ENCODE measurements at regions not wholly inside any gene's neighbourhood (a gene's known extent, or its start where the extent isn't known, plus 50 kb on each side); places are given as distances from the start of the nearest gene placed in this dataset.

DNA sequence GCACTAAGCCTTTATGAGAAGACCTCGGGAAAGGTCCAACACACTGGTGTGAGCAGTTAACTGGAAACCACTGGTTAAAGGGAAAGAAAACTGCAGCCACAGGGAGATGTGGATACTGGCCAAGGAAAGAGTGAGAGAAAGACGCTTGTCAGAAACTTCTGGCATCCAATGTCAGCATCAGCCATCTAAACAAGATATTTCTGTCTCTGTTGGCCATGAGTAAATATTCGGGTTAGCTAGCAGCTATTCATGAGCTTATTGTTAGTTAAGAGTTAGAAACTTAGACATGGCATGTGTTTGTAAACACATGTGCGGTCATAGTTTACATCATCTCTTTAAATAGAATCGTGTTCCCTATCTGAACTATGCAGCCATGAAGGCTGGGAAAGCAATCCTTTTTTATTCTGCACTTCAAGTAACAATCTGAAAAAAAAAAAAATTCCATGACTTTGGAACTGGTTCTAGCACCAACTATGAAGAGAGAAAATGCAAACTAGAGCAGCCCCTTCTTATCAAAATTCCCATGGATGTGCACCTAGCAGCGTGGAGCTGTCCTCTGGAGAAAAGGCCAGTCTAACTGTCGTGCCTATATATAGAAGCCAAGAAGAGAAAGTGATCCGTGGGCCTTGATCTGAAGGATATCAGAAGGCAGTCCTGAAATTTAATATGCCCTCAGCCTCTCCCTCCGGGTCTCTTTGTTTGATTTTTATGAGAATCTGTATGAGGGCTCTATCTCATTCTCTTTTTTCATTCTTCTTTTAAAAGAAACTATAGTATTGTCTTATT lies 84.0 kb upstream of the RFX8 start:
- H3K36me3 Mint-ChIP-seq, result peaks cover 3% of the 10 kb centered on the region
- H3K4me1 Mint-ChIP-seq, result peaks cover 7% of the 10 kb centered on the region
- ATAC-seq (ENCODE audit: low read depth) (no peak), DNase-seq (ENCODE audit: low spot score in 2 of 2) (no peak)
- peaks cover 2% of the 10 kb centered on the region for H3K27me3 Mint-ChIP-seq
- H3K9me3 Mint-ChIP-seq, result peaks cover 4% of the 10 kb centered on the region
- H3K4me3 Mint-ChIP-seq, result no peak overlapping the region
- no peak overlapping the region for H3K27ac Mint-ChIP-seq

GRCh38 chr2:101556033-101556459 lies 81.1 kb upstream of the RFX8 start:
- H3K27me3 Mint-ChIP-seq, result peaks cover 2% of the 10 kb centered on the region
- H3K27ac Mint-ChIP-seq, result no peak overlapping the region
- H3K4me3 Mint-ChIP-seq, result no peak overlapping the region
- peaks cover 5% of the 10 kb centered on the region for H3K4me1 Mint-ChIP-seq
- peaks cover 3% of the 10 kb centered on the region for H3K9me3 Mint-ChIP-seq
- ATAC-seq (ENCODE audit: low read depth) (no peak), DNase-seq (ENCODE audit: low spot score in 2 of 2) (no peak)
- H3K36me3 Mint-ChIP-seq, result peaks cover 3% of the 10 kb centered on the region

DNA sequence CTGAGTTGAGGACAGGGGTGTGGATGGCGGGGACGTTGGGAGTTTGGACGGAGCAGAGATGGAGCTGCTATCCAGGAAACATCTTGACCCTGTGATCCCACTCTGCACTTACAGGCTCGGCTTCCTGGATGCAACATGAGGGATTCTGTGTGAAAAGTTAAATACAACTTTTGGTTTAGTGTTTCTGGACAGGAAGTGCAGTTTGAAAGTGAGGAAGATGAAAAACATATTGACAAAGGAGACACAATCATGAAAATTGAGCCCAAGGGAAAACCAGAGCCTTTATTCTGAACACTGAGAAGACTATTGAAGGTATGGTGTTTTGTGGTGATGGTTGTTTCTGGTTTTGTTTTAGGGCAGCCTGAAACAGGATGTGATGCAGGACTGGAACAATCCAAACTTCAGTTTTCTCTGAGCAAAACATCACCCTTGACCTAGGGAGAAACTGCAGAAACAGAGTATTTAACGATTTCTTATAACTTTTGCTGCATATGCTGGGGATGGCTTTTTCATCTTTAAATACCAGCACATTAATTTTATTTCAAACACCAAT lies 76.5 kb upstream of the RFX8 start:
- H3K27ac Mint-ChIP-seq, result no peak overlapping the region
- no peaks in the 10 kb centered on the region for H3K36me3 Mint-ChIP-seq
- no peaks in the 10 kb centered on the region for H3K4me1 Mint-ChIP-seq
- H3K27me3 Mint-ChIP-seq, result peaks cover 2% of the 10 kb centered on the region
- ATAC-seq (ENCODE audit: low read depth) (no peak), DNase-seq (ENCODE audit: low spot score in 2 of 2) (no peak)
- no peak overlapping the region for H3K4me3 Mint-ChIP-seq
- no peaks in the 10 kb centered on the region for H3K9me3 Mint-ChIP-seq

GRCh38 chr2:101550555-101550954 lies 75.6 kb upstream of the RFX8 start:
- DNase-seq (ENCODE audit: low spot score in 2 of 2) (no peak), ATAC-seq (ENCODE audit: low read depth) (no peak)
- Mint-ChIP-seq H3K4me3 (no peak overlapping the region), H3K9me3 (no peaks in the 10 kb centered on the region), H3K4me1 (no peaks in the 10 kb centered on the region), H3K36me3 (no peaks in the 10 kb centered on the region), H3K27ac (no peak overlapping the region), H3K27me3 (peaks cover under 1% of the 10 kb centered on the region)

- Mint-ChIP-seq H3K36me3 (peaks cover 2% of the 10 kb centered on the region), H3K27ac (no peak overlapping the region), H3K4me3 (no peak overlapping the region), H3K4me1 (no peaks in the 10 kb centered on the region), H3K9me3 (no peaks in the 10 kb centered on the region), H3K27me3 (no peaks in the 10 kb centered on the region)
- ATAC-seq (ENCODE audit: low read depth) (no peak), DNase-seq (ENCODE audit: low spot score in 2 of 2) (no peak)
Measured at GRCh38 chr2:101549371-101549770, 74.5 kb upstream of the RFX8 start.

DNA sequence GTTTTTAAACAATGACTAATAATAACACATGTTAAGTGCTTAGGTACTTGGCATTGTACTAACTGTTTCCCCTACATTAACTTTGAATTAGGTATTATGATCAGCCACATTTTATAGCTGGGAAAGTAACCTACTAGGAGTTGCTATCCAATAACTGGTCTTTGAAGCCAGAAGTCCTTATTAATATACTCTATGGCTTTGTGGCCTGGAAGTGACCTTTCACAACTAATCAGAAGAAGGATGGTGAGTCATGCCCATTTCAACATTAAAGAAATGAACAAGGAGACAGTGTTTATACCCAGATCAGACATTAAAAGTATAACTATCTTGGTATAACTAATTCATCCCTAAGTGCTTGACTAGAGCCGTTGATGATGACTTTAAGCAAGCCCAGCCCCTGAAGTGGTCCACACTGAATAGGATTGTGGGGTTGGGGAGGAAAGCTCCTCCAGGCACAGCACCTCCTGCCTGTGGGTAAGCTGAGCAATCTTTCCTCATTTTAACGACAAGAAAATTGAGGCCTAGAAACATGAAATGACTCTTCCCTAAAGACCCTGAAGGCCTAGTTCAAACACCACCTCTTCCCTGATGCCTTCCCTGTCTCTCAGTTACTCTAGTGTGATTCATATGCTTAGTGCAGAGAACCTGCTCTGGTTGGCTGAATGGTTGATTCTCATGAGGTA lies 71.6 kb upstream of the RFX8 start:
- DNase-seq (ENCODE audit: low spot score in 2 of 2) (no peak), ATAC-seq (ENCODE audit: low read depth) (no peak)
- no peaks in the 10 kb centered on the region for H3K4me1 Mint-ChIP-seq
- H3K36me3 Mint-ChIP-seq, result peaks cover 4% of the 10 kb centered on the region
- no peak overlapping the region for H3K27ac Mint-ChIP-seq
- H3K9me3 Mint-ChIP-seq, result peaks cover 4% of the 10 kb centered on the region
- no peak overlapping the region for H3K4me3 Mint-ChIP-seq
- no peaks in the 10 kb centered on the region for H3K27me3 Mint-ChIP-seq

GRCh38 chr2:101545950-101546349 lies 71.0 kb upstream of the RFX8 start:
- peaks cover 4% of the 10 kb centered on the region for H3K9me3 Mint-ChIP-seq
- DNase-seq (ENCODE audit: low spot score in 2 of 2) (no peak), ATAC-seq (ENCODE audit: low read depth) (no peak)
- no peak overlapping the region for H3K4me3 Mint-ChIP-seq
- no peaks in the 10 kb centered on the region for H3K4me1 Mint-ChIP-seq
- H3K27ac Mint-ChIP-seq, result no peak overlapping the region
- peaks cover 4% of the 10 kb centered on the region for H3K36me3 Mint-ChIP-seq
- no peaks in the 10 kb centered on the region for H3K27me3 Mint-ChIP-seq

- H3K36me3 Mint-ChIP-seq, result peaks cover 6% of the 10 kb centered on the region
- H3K4me3 Mint-ChIP-seq, result no peak overlapping the region
- peaks cover 3% of the 10 kb centered on the region for H3K4me1 Mint-ChIP-seq
- H3K27me3 Mint-ChIP-seq, result no peaks in the 10 kb centered on the region
- no peak overlapping the region for H3K27ac Mint-ChIP-seq
- H3K9me3 Mint-ChIP-seq, result peaks cover 5% of the 10 kb centered on the region
- no peak for ATAC-seq (ENCODE audit: low read depth)
- no peak for DNase-seq (ENCODE audit: low spot score in 2 of 2)
Measured at GRCh38 chr2:101540518-101540917, 65.6 kb upstream of the RFX8 start.

DNA sequence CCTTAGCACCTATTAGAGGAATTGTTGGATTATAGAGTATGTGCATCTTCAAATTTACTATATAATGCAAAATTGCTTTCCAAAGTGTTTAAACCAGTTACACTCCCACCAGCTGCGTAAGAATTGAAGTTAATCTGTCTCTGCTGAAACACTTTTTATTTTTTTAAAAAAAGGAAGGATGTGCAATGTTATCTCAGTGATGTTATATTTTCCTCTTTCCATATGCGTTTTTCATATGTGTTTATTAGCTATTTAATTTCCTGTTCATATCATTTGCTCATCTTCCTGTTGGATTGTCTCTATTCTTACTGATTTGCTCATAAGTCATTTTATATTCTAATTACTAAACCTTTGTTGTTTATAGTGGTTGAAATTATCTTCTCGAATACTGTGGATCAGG lies 63.2 kb upstream of the RFX8 start:
- Mint-ChIP-seq H3K4me3 (no peak overlapping the region), H3K27ac (no peak overlapping the region), H3K4me1 (peaks cover 3% of the 10 kb centered on the region), H3K36me3 (peaks cover 2% of the 10 kb centered on the region), H3K9me3 (peaks cover 3% of the 10 kb centered on the region), H3K27me3 (no peaks in the 10 kb centered on the region)
- no peak for DNase-seq (ENCODE audit: low spot score in 2 of 2)
- ATAC-seq (ENCODE audit: low read depth), result no peak

- Mint-ChIP-seq H3K36me3 (peaks cover 2% of the 10 kb centered on the region), H3K27ac (peak overlapping the region; percentile 6), H3K9me3 (peaks cover 2% of the 10 kb centered on the region), H3K27me3 (no peaks in the 10 kb centered on the region), H3K4me1 (peaks cover 3% of the 10 kb centered on the region), H3K4me3 (no peak overlapping the region)
- ATAC-seq (ENCODE audit: low read depth) (no peak), DNase-seq (ENCODE audit: low spot score in 2 of 2) (no peak)
Measured at GRCh38 chr2:101534149-101534611, 59.3 kb upstream of the RFX8 start.

DNA sequence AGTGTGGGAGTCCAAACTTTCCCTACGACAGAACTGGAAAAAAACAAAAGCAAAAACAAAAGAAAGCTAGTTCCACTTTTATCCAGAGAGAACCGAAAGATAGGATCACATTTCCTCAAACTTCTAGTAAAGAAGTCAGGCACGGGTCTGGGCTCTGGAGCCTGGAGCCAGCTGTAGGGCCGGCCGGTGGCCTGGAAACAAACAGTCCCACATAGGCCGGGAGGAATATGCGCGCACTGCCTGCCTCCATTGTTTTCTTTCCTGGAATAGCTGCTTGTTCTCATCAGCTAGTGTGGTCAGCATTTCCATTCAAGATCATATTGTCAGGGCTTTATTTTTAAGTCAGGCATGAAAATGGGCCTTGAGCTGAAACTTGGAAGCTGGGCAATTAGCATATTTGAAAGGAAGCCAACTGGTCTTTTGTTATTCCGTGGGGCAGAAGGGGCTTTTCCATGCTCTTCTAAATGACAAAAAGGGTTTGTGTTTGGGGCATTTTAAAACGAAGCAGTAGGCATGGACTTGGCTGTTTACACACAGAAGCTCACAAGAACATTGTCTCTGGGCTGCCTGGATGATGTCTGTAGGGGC lies 58.7 kb upstream of the RFX8 start:
- H3K36me3 Mint-ChIP-seq, result peaks cover 2% of the 10 kb centered on the region
- no peaks in the 10 kb centered on the region for H3K27me3 Mint-ChIP-seq
- DNase-seq (ENCODE audit: low spot score in 2 of 2), result no peak

DNA sequence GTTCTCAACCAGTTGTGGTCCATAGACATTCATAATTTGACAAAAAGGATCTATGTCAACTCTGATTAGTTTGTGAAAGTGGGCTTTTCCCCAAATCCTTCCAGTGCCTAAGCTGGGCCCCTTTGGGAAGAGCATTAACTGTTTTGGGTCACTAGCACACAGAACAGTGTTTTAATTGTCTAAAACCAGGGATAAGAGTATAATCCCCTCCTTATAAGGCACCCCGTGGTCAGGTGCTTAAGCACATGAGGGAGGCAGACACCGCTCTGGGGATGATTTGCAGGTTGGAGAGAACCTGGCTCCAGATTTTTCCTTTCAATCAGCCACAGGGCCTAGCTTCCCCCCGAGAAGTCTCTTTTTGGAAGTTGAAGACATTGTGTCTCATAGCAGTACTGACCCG lies 53.6 kb upstream of the RFX8 start:
- Mint-ChIP-seq H3K4me3 (no peak overlapping the region), H3K27ac (no peak overlapping the region), H3K4me1 (no peaks in the 10 kb centered on the region), H3K36me3 (no peaks in the 10 kb centered on the region), H3K9me3 (no peaks in the 10 kb centered on the region), H3K27me3 (peaks cover 4% of the 10 kb centered on the region)
- DNase-seq (ENCODE audit: low spot score in 2 of 2) (no peak), ATAC-seq (ENCODE audit: low read depth) (no peak)

More for the DNA sequence above, 58.7 kb upstream of the RFX8 start:
- Mint-ChIP-seq H3K4me1 (peaks cover 3% of the 10 kb centered on the region), H3K4me3 (no peak overlapping the region), H3K9me3 (peaks cover 2% of the 10 kb centered on the region), H3K27ac (peak overlapping the region; percentile 6)
- ATAC-seq (ENCODE audit: low read depth), result no peak

DNA sequence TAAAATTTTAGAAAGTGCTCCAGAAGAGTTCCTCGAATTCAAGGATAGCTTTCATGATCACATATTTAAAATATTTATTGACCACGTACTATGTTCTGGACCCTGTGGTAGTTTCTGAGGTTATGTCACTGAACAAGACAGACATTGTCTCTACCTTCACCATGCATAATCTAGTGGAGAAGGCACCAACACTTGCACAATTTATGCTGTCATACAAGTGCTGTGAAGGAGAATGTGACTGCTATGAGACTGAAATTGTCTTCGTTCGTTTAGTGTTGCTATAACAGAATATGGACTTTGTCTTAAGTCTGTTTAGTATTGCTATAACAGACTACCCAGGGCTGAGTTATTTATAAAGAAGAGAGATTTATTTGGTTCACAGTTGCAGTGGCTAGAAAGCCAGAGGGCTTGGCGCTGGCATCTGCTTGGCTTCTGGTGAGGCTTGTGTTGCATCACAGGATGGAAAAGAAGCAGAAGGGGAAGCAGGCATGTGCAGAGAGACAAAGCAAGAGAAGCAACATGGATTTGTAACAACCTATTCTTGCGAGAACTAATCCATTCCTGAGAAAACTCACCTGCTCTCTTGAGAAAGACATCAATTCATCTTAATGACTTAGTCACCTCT lies 50.0 kb upstream of the RFX8 start:
- no peaks in the 10 kb centered on the region for H3K36me3 Mint-ChIP-seq
- no peak for DNase-seq (ENCODE audit: low spot score in 2 of 2)
- H3K4me3 Mint-ChIP-seq, result no peak overlapping the region
- H3K27me3 Mint-ChIP-seq, result peaks cover 4% of the 10 kb centered on the region
- H3K4me1 Mint-ChIP-seq, result peaks cover 2% of the 10 kb centered on the region
- no peaks in the 10 kb centered on the region for H3K9me3 Mint-ChIP-seq
- ATAC-seq (ENCODE audit: low read depth), result no peak
- no peak overlapping the region for H3K27ac Mint-ChIP-seq

Data from memory B cell (primary cell).